ENCODE measurements at regions not wholly inside any gene's neighbourhood (a gene's known extent, or its start where the extent isn't known, plus 50 kb on each side); places are given as distances from the start of the nearest gene placed in this dataset.

DNA sequence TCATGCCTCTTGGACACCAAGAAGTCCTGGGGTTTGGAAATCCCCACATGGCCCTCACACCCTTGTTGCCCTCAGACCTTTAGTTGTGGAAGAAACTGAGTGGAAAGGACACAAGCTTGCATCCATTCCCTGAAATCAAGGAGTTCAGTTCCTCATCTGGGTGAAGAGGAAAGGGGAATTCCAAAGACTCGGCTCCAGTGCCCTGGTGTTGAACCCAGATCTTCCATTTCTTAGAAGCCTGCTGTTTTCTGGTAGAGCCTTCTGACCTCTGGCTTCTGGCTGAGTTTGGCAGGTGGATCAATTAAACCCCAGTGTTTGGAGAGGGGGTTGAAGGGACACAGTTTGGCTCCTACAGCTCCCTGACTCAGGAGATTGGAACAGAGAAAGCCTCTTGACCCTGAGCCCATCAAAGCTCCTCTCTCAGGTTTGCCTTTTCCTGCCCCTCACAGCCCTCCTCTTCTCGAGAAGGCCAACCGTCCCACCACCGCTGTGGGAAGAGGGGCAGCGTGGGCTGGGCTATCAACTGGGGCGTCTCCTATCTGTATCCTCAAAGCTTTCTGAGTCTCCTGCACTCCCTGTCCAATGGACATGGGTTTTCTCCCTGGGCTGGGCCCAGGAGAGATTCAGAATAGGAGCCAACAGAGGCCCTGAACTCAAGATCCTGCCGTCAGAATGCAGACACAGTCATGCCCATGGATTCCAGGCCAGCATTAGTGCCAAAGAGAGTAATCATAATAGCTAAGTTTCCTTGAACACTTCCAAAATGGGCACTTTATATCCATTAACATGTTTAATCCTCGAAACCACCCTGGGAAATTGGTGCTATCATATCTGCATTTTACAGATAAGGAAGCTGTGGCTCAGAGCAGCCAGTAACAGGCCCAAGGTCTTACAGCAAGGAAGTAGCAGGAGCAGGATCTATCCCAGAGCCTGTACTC lies 146.2 kb downstream of the VEGFA start:
- intact Hi-C loops (cut with DNase I; ENCODE audit: low total_unique reads), result no loop called here
- H3K27ac ChIP-seq, result no peak overlapping the region

GRCh38 chr6:43915208-43915869 lies 145.3 kb downstream of the VEGFA start:
- no peaks in the 10 kb centered on the region for H3K4me1 ChIP-seq
- H3K4me3 ChIP-seq, result no peak overlapping the region
- no peak for DNase-seq (ENCODE audit: low spot score in 2 of 2)
- TF ChIP-seq POLR2AphosphoS5 (IDR thresholded peaks at IDR 0.05) (no peak), CTCF (IDR thresholded peaks at IDR 0.05) (no peak), POLR2A (IDR thresholded peaks at IDR 0.05) (no peak)
- H3K9me3 ChIP-seq, result no peaks in the 10 kb centered on the region
- H3K27ac ChIP-seq, result no peak overlapping the region
- intact Hi-C loops (cut with DNase I; ENCODE audit: low total_unique reads), result no loop called here
- H3K27me3 ChIP-seq, result no peaks in the 10 kb centered on the region
- no peaks in the 10 kb centered on the region for H3K36me3 ChIP-seq

More for the DNA sequence above, 146.2 kb downstream of the VEGFA start:
- DNase-seq (ENCODE audit: low spot score in 2 of 2), result no peak
- Histone ChIP-seq H3K36me3 (no peaks in the 10 kb centered on the region), H3K4me1 (no peaks in the 10 kb centered on the region), H3K27me3 (no peaks in the 10 kb centered on the region), H3K4me3 (no peak overlapping the region), H3K9me3 (no peaks in the 10 kb centered on the region)
- no peak for TF ChIP-seq POLR2AphosphoS5 (IDR thresholded peaks at IDR 0.05)
- no peak for TF ChIP-seq POLR2A (IDR thresholded peaks at IDR 0.05)
- no peak for TF ChIP-seq CTCF (IDR thresholded peaks at IDR 0.05)

GRCh38 chr6:43914272-43915147 lies 144.5 kb downstream of the VEGFA start:
- TF ChIP-seq POLR2A (IDR thresholded peaks at IDR 0.05), result no peak
- TF ChIP-seq CTCF (IDR thresholded peaks at IDR 0.05), result no peak
- no peak for TF ChIP-seq POLR2AphosphoS5 (IDR thresholded peaks at IDR 0.05)
- no peak overlapping the region for H3K4me3 ChIP-seq
- no peak for DNase-seq (ENCODE audit: low spot score in 2 of 2)
- no peaks in the 10 kb centered on the region for H3K4me1 ChIP-seq
- no peaks in the 10 kb centered on the region for H3K27me3 ChIP-seq
- H3K9me3 ChIP-seq, result no peaks in the 10 kb centered on the region
- intact Hi-C loops (cut with DNase I; ENCODE audit: low total_unique reads), result no loop called here
- H3K36me3 ChIP-seq, result no peaks in the 10 kb centered on the region
- H3K27ac ChIP-seq, result no peak overlapping the region

- H3K4me3 ChIP-seq, result no peak overlapping the region
- H3K27ac ChIP-seq, result no peak overlapping the region
- H3K27me3 ChIP-seq, result no peaks in the 10 kb centered on the region
- no peak for DNase-seq (ENCODE audit: low spot score in 2 of 2)
- H3K4me1 ChIP-seq, result no peaks in the 10 kb centered on the region
- intact Hi-C loops (cut with DNase I; ENCODE audit: low total_unique reads), result no loop called here
- TF ChIP-seq POLR2A (IDR thresholded peaks at IDR 0.05), result no peak
- TF ChIP-seq CTCF (IDR thresholded peaks at IDR 0.05), result no peak
- TF ChIP-seq POLR2AphosphoS5 (IDR thresholded peaks at IDR 0.05), result no peak
- no peaks in the 10 kb centered on the region for H3K9me3 ChIP-seq
- H3K36me3 ChIP-seq, result no peaks in the 10 kb centered on the region
Measured at GRCh38 chr6:43913375-43914271, 143.6 kb downstream of the VEGFA start.

Data from breast epithelium (tissue), 4 donors.